GM21526 (cell line): ENCODE measurements at regions not wholly inside any gene's neighbourhood (a gene's known extent, or its start where the extent isn't known, plus 50 kb on each side); places are given as distances from the start of the nearest gene placed in this dataset.
"Not testable (repeated sequence)": the region's sequence is repeated elsewhere in the genome, so short reads cannot be mapped to it uniquely, and the experiment has no call there.

Experiments used
- ATAC-seq: cut with Tn5 transposase; IDR thresholded peaks from one replicate; pipeline ENCODE4 v1.9.1; 2021; ENCODE audit warnings: moderate library complexity; ENCODE audit not compliant: unreplicated experiment, low FRiP score

- ATAC-seq: no peak
These were observed 299.9 kb downstream of the PPP4R3C start for GRCh38 chrX:27163236-27163635.

- ATAC-seq: no peak
These were observed 300.6 kb downstream of the PPP4R3C start for GRCh38 chrX:27162496-27162895.

GRCh38 chrX:27156921-27157320 is 306.2 kb downstream of the PPP4R3C start:
- ATAC-seq: not testable (repeated sequence)

- no peak for ATAC-seq
These were observed 326.8 kb downstream of the PPP4R3C start for GRCh38 chrX:27136325-27136724.

GRCh38 chrX:27132862-27133261 is 330.3 kb downstream of the PPP4R3C start:
- ATAC-seq: no peak

- not testable (repeated sequence) for ATAC-seq
These were observed 376.0 kb downstream of the PPP4R3C start for GRCh38 chrX:27087176-27087575.

- no peak for ATAC-seq
These were observed 376.9 kb downstream of the PPP4R3C start for GRCh38 chrX:27086237-27086636.

GRCh38 chrX:27085346-27085745 is 377.8 kb downstream of the PPP4R3C start:
- no peak for ATAC-seq

GRCh38 chrX:27078371-27078770 is 384.8 kb downstream of the PPP4R3C start:
- no peak for ATAC-seq

- no peak for ATAC-seq
These were observed 405.3 kb downstream of the PPP4R3C start for GRCh38 chrX:27057883-27058282.

GRCh38 chrX:27039332-27039731 is 423.8 kb downstream of the PPP4R3C start:
- no peak for ATAC-seq

- no peak for ATAC-seq
These were observed 454.7 kb downstream of the PPP4R3C start for GRCh38 chrX:27008486-27008885.

- ATAC-seq: no peak
These were observed 463.5 kb downstream of the PPP4R3C start for GRCh38 chrX:26999634-27000033.

GRCh38 chrX:26958261-26958660 is 504.9 kb downstream of the PPP4R3C start:
- no peak for ATAC-seq

- ATAC-seq: no peak
These were observed 509.1 kb downstream of the PPP4R3C start for GRCh38 chrX:26954029-26954428.

- ATAC-seq: no peak
These were observed 510.9 kb downstream of the PPP4R3C start for GRCh38 chrX:26952213-26952612.

GRCh38 chrX:26927419-26927818 is 535.7 kb downstream of the PPP4R3C start:
- ATAC-seq: no peak

GRCh38 chrX:26925088-26925487 is 538.1 kb downstream of the PPP4R3C start:
- no peak for ATAC-seq

- no peak for ATAC-seq
These were observed 540.9 kb downstream of the PPP4R3C start for GRCh38 chrX:26922278-26922677.

GRCh38 chrX:26918631-26919030 is 544.5 kb downstream of the PPP4R3C start:
- no peak for ATAC-seq

- no peak for ATAC-seq
These were observed 546.1 kb downstream of the PPP4R3C start for GRCh38 chrX:26916991-26917390.

- ATAC-seq: no peak
These were observed 548.1 kb downstream of the PPP4R3C start for GRCh38 chrX:26915064-26915463.

- no peak for ATAC-seq
These were observed 548.9 kb downstream of the PPP4R3C start for GRCh38 chrX:26914232-26914631.
